Karpas-422 (cell line): ENCODE measurements at regions not wholly inside any gene's neighbourhood (a gene's known extent, or its start where the extent isn't known, plus 50 kb on each side); places are given as distances from the start of the nearest gene placed in this dataset.

Experiments
- DNase-seq: peaks from one replicate; pipeline ENCODE4 v3.0.0-alpha.2; 2015
- H2AFZ ChIP-seq: fragments of 200-600 bp; sonication (generic); 2 replicates; pipeline ENCODE4 v1.6.1; 2014; ENCODE audit warnings: antibody characterized with exemption, low read length, mixed read lengths
- H3K27ac ChIP-seq: fragments of 200-600 bp; sonication (generic); 2 replicates; pipeline ENCODE4 v1.5.1; 2014; ENCODE audit warnings: mild to moderate bottlenecking, low read length, moderate library complexity
- H3K27me3 ChIP-seq: fragments of 200-600 bp; sonication (generic); 2 replicates; pipeline ENCODE4 v1.6.1; 2014; ENCODE audit warnings: low read length, mixed read lengths
- H3K36me3 ChIP-seq: fragments of 200-600 bp; sonication (generic); 2 replicates; pipeline ENCODE4 v1.6.1; 2014; ENCODE audit warnings: low read length, mixed read lengths; ENCODE audit not compliant: insufficient read depth
- H3K4me1 ChIP-seq: fragments of 200-600 bp; sonication (generic); 2 replicates; pipeline ENCODE4 v1.6.1; 2014; ENCODE audit warnings: mild to moderate bottlenecking, low read length, mixed read lengths
- H3K4me2 ChIP-seq: fragments of 200-600 bp; sonication (generic); 2 replicates; pipeline ENCODE4 v1.6.1; 2014; ENCODE audit warnings: low read length, low read depth, mild to moderate bottlenecking; ENCODE audit not compliant: poor library complexity, severe bottlenecking
- H3K4me3 ChIP-seq: fragments of 200-600 bp; sonication (generic); 2 replicates; pipeline ENCODE4 v1.5.1; 2014; ENCODE audit warnings: mild to moderate bottlenecking, antibody characterized with exemption, low read length, mixed read lengths
- H3K79me2 ChIP-seq: fragments of 200-600 bp; sonication (generic); 2 replicates; pipeline ENCODE4 v1.6.1; 2014; ENCODE audit warnings: mild to moderate bottlenecking, low read length, mixed read lengths
- H3K9ac ChIP-seq: fragments of 200-600 bp; sonication (generic); 2 replicates; pipeline ENCODE4 v1.6.0; 2014; ENCODE audit warnings: low read length
- H3K9me2 ChIP-seq: fragments of 200-600 bp; sonication (generic), shearing (Covaris generic); replicated peaks from 2 replicates; pipeline ENCODE4 v1.6.0; 2014; ENCODE audit warnings: mild to moderate bottlenecking, low read length, moderate library complexity; ENCODE audit not compliant: insufficient read depth
- H3K9me3 ChIP-seq: fragments of 300-700, 200-600 bp; sonication (generic); 2 replicates; pipeline ENCODE4 v1.6.1; 2014; ENCODE audit warnings: low read length, mixed read lengths
- H4K20me1 ChIP-seq: fragments of 200-600 bp; sonication (generic); 2 replicates; pipeline ENCODE4 v1.6.1; 2014; ENCODE audit warnings: mild to moderate bottlenecking, antibody characterized with exemption, low read length, low read depth; ENCODE audit not compliant: insufficient read depth

- no peak for DNase-seq
- H3K36me3 ChIP-seq, result no peaks in the 10 kb centered on the region; the same call in 1 of the 2 replicates
- peaks cover 8% of the 10 kb centered on the region for H3K9me3 ChIP-seq
- no peak overlapping the region for H3K27ac ChIP-seq
- H4K20me1 ChIP-seq, result no peaks in the 10 kb centered on the region
- H3K4me3 ChIP-seq, result no peak overlapping the region
- H3K4me1 ChIP-seq, result peaks cover 4% of the 10 kb centered on the region
- H2AFZ ChIP-seq, result no peak overlapping the region
- no peaks in the 10 kb centered on the region for H3K79me2 ChIP-seq
- H3K27me3 ChIP-seq, result no peaks in the 10 kb centered on the region
- no peak overlapping the region for H3K9ac ChIP-seq
- H3K4me2 ChIP-seq, result no peak overlapping the region
- H3K9me2 ChIP-seq, result no peaks in the 10 kb centered on the region
Observed at GRCh38 chr9:2307480-2307879, 292.3 kb downstream of the SMARCA2 start.

- DNase-seq, result no peak
- Histone ChIP-seq H3K9me3 (peaks cover 28% of the 10 kb centered on the region), H3K36me3 (no peaks in the 10 kb centered on the region), H4K20me1 (no peaks in the 10 kb centered on the region), H3K79me2 (no peaks in the 10 kb centered on the region), H3K4me3 (no peak overlapping the region), H3K9me2 (no peaks in the 10 kb centered on the region), H3K4me2 (no peak overlapping the region), H3K9ac (no peak overlapping the region), H2AFZ (no peak overlapping the region), H3K4me1 (no peaks in the 10 kb centered on the region), H3K27me3 (no peaks in the 10 kb centered on the region), H3K27ac (no peak overlapping the region)
Observed at GRCh38 chr9:2311920-2312319, 296.8 kb downstream of the SMARCA2 start.

- no peaks in the 10 kb centered on the region for H4K20me1 ChIP-seq
- H3K79me2 ChIP-seq, result no peaks in the 10 kb centered on the region
- no peak overlapping the region for H3K27ac ChIP-seq
- H3K4me3 ChIP-seq, result no peak overlapping the region
- no peak for DNase-seq
- H3K4me1 ChIP-seq, result 0 out of 2 replicates have a peak, but pooled peaks cover 2% of the 10 kb centered on the region
- no peaks in the 10 kb centered on the region for H3K27me3 ChIP-seq
- no peak overlapping the region for H3K9ac ChIP-seq
- no peak overlapping the region for H2AFZ ChIP-seq
- peaks cover 28% of the 10 kb centered on the region for H3K9me3 ChIP-seq
- no peak overlapping the region for H3K4me2 ChIP-seq
- H3K9me2 ChIP-seq, result no peaks in the 10 kb centered on the region
- no peaks in the 10 kb centered on the region for H3K36me3 ChIP-seq
Observed at GRCh38 chr9:2313512-2313911, 298.4 kb downstream of the SMARCA2 start.

- H3K27ac ChIP-seq, result no peak overlapping the region
- H3K4me3 ChIP-seq, result no peak overlapping the region
- peaks cover 18% of the 10 kb centered on the region for H3K4me1 ChIP-seq
- no peak for DNase-seq
- H2AFZ ChIP-seq, result peak overlapping the region; percentile 33; the same call in 1 of the 2 replicates
- no peaks in the 10 kb centered on the region for H3K9me2 ChIP-seq
- H3K79me2 ChIP-seq, result no peaks in the 10 kb centered on the region
- peaks cover 18% of the 10 kb centered on the region for H3K9me3 ChIP-seq
- H4K20me1 ChIP-seq, result no peaks in the 10 kb centered on the region
- no peaks in the 10 kb centered on the region for H3K27me3 ChIP-seq
- no peaks in the 10 kb centered on the region for H3K36me3 ChIP-seq
- no peak overlapping the region for H3K9ac ChIP-seq
- no peak overlapping the region for H3K4me2 ChIP-seq
Observed at GRCh38 chr9:2317591-2317990, 302.4 kb downstream of the SMARCA2 start.

- DNase-seq, result no peak
Observed at GRCh38 chr9:2319421-2319820, 302.2 kb upstream of the VLDLR start.

GRCh38 chr9:2320114-2320513 is 301.5 kb upstream of the VLDLR start:
- H3K9me3 ChIP-seq, result peaks cover 3% of the 10 kb centered on the region
- H3K79me2 ChIP-seq, result no peaks in the 10 kb centered on the region
- peaks cover 18% of the 10 kb centered on the region for H3K4me1 ChIP-seq
- H3K27me3 ChIP-seq, result no peaks in the 10 kb centered on the region
- H3K4me3 ChIP-seq, result no peak overlapping the region
- H2AFZ ChIP-seq, result no peak overlapping the region; the same call in 1 of the 2 replicates
- H3K9me2 ChIP-seq, result no peaks in the 10 kb centered on the region
- H3K27ac ChIP-seq, result no peak overlapping the region
- H3K9ac ChIP-seq, result no peak overlapping the region
- H3K36me3 ChIP-seq, result no peaks in the 10 kb centered on the region
- no peak for DNase-seq
- no peak overlapping the region for H3K4me2 ChIP-seq
- no peaks in the 10 kb centered on the region for H4K20me1 ChIP-seq

More at GRCh38 chr9:2319421-2319820, 302.2 kb upstream of the VLDLR start:
- H3K9me3 ChIP-seq, result peaks cover 7% of the 10 kb centered on the region
- H3K27ac ChIP-seq, result no peak overlapping the region
- H2AFZ ChIP-seq, result no peak overlapping the region
- no peaks in the 10 kb centered on the region for H3K27me3 ChIP-seq
- no peak overlapping the region for H3K4me2 ChIP-seq
- no peaks in the 10 kb centered on the region for H3K9me2 ChIP-seq
- H3K36me3 ChIP-seq, result no peaks in the 10 kb centered on the region
- no peak overlapping the region for H3K4me3 ChIP-seq
- no peaks in the 10 kb centered on the region for H3K79me2 ChIP-seq
- H4K20me1 ChIP-seq, result no peaks in the 10 kb centered on the region
- no peak overlapping the region for H3K9ac ChIP-seq
- H3K4me1 ChIP-seq, result peaks cover 18% of the 10 kb centered on the region

- no peak overlapping the region for H3K4me3 ChIP-seq
- no peaks in the 10 kb centered on the region for H3K9me2 ChIP-seq
- DNase-seq, result no peak
Observed at GRCh38 chr9:2320632-2321031, 301.0 kb upstream of the VLDLR start.

GRCh38 chr9:2321523-2322148 is 300.0 kb upstream of the VLDLR start:
- H3K27me3 ChIP-seq, result no peaks in the 10 kb centered on the region
- H3K79me2 ChIP-seq, result no peaks in the 10 kb centered on the region
- no peak overlapping the region for H3K27ac ChIP-seq
- H3K9me3 ChIP-seq, result no peaks in the 10 kb centered on the region
- peak; percentile 49 for DNase-seq
- peaks cover 18% of the 10 kb centered on the region for H3K4me1 ChIP-seq
- no peaks in the 10 kb centered on the region for H4K20me1 ChIP-seq
- peak overlapping the region; percentile 65; the same call in 1 of the 2 replicates for H2AFZ ChIP-seq
- no peak overlapping the region for H3K4me3 ChIP-seq
- no peak overlapping the region for H3K9ac ChIP-seq
- H3K9me2 ChIP-seq, result no peaks in the 10 kb centered on the region
- H3K4me2 ChIP-seq, result no peak overlapping the region
- no peaks in the 10 kb centered on the region for H3K36me3 ChIP-seq

More at GRCh38 chr9:2320632-2321031, 301.0 kb upstream of the VLDLR start:
- Histone ChIP-seq H3K27me3 (no peaks in the 10 kb centered on the region), H3K79me2 (no peaks in the 10 kb centered on the region), H4K20me1 (no peaks in the 10 kb centered on the region), H3K4me1 (peaks cover 18% of the 10 kb centered on the region), H3K36me3 (no peaks in the 10 kb centered on the region), H3K27ac (no peak overlapping the region), H3K4me2 (no peak overlapping the region), H3K9me3 (no peaks in the 10 kb centered on the region), H2AFZ (no peak overlapping the region; the same call in 1 of the 2 replicates), H3K9ac (no peak overlapping the region)
